ENCODE measurements at regions not wholly inside any gene's neighbourhood (a gene's known extent, or its start where the extent isn't known, plus 50 kb on each side); places are given as distances from the start of the nearest gene placed in this dataset.
"Not testable (repeated sequence)": the region's sequence is repeated elsewhere in the genome, so short reads cannot be mapped to it uniquely, and the experiment has no call there.

DNA sequence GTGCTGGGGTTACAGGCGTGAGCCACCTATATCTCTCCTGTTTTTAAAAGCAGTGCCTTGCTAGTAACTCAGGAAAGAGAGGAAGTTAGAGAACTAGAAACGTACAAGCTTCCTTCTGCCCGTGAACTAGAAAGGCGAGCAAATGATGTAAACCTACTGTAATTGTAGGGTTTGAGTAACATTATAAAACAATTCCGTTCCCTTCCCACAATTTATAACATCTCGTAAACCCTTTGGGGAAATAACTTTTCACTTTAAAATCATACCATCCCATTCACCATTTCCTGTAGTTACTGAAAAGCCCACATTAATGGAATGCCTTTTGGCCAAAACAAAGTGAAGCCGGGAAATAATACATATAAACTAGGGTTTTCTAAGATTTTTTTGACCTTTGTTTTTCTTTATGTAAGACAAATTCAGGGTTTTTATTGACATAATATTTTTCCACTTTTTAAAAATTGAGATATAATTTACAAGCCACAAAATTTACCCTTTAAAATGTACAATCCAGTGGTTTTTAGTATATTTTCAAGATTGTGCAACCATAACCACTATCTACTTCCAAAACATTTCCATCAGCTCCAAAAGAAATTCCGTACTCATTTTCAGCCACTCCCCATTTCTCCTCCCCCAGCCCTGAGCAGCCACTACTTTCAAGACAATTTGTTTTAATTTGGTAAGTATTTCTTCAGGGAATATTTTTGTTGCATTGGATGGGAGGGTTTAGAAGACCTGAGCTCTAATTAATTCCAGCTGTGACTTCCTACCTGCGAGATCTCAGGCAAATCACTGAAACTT, 175.1 kb upstream of the PDE10A start:
- Histone ChIP-seq H3K4me3 (no peak overlapping the region), H3K27ac (no peak overlapping the region)

DNA sequence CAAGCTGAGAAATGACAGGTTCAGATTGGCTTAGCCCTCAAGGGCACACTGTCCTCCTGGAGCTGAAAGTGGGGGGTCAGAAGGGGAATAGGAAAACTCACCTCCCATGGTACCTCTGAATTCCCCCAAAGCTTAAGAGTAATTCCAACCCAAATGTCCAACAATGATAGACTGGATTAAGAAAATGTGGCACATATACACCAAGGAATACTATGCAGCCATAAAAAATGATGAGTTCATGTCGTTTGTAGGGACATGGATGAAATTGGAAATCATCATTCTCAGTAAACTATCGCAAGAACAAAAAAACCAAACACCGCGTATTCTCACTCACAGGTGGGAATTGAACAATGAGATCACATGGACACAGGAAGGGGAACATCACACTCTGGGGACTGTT, 173.6 kb upstream of the PDE10A start:
- not testable (repeated sequence) for H3K4me3 ChIP-seq, H3K27ac ChIP-seq

DNA sequence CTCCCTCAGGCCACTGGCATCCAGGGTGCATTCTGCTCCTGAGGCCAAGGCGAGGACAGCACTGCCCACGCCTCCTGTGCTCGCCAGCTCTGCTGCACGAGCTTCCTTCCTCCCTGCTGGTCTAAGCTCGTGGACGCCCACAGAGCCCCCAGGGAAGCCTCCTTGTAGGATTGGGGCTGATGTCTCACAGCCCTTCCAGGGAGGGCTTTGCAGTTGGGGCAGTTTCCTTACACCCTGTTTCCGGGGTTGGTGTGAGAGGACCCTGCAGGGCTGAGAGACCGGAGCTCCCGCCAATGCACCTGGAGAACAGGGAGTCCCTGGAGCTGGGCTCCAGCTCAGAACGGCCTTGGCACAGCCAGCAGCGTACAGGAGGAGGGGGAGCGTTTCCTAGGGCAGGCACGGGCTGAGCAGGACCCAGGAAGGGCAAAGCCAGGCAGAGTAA, 172.4 kb upstream of the PDE10A start:
- no peak overlapping the region for H3K27ac ChIP-seq
- no peak overlapping the region for H3K4me3 ChIP-seq

DNA sequence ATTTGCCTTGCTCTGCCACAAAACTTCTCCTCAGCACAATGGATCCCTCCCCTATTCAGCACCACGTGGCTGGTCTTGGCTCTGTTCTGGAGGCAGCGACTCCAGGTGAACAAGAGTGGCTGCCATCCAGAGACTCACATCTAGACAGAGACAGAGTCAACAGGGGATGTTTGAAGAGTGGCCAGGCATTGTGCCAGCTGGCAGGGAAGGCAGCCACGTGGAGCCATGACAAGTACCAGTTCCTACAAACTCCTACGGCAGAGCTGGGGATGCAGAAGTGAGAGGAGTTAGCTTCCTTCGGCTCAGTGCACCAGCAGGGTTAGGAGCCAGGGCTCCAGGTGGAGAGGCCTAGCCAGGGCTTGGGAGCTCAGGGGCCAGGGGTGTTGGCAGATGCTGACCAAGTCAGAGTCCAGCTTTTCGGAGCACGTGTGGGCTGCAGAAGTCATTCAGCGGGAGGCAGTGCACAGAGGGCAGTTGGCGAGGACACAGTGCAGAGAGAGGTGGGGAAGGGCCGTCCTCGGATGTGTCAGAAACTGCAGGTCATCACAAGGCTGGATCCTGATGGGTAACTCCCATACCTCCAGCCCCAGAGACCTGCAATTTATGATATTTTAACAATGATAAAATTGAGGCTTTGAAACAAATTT, 171.7 kb upstream of the PDE10A start:
- Histone ChIP-seq H3K4me3 (no peak overlapping the region), H3K27ac (no peak overlapping the region)

DNA sequence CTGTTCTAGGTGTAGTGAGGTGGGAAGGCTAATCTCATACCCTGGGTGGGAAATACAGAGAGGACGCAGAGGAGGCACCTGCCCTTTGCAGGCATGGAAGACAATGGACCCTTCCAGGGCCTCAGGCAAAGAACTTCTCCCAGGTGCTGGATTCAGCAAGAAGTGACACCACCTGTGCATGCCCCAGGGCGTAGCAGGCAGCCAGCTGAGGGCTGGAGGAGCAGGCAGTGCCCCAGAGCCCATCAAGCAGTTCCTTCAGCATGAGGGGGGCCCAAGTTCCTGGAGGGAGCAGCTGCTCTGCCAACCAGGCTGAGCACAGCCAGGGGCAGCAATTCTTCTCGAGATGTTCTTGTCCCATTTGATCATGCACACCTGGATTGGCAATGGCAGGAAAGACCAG, 170.3 kb upstream of the PDE10A start:
- Histone ChIP-seq H3K4me3 (no peak overlapping the region), H3K27ac (no peak overlapping the region)

DNA sequence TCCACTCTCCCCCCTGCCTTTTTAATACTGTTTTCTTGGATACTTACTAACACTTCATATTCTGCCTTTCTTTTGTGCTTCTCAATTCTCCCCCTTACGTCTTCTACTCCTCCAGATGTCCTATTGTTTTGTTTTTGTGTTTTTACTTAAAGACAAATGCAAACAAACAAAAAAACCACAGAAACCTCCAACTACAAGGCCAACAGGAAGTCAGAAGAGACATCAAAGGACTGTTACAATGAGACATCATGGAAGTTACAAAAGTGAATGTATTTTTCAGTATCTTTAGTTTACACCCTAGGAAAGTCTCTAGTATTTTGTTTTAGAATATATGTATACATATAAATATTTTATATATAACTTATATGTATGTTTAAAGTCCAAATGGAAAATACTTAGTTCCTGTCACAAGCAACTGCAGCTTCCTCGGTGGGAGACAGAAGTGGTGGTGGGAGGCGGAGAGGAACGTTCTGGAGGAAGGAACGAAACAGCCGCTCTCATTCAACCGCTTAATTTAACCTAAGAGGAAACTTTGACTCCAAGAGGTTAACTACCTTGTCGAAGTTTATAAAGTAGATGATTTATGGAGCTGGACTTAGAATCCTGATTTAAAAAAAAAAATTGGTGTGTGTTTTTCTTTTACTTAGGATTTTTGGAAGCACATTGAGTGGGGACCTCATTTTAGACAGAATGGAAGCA, 168.9 kb upstream of the PDE10A start:
- no peak overlapping the region for H3K4me3 ChIP-seq
- no peak overlapping the region for H3K27ac ChIP-seq

DNA sequence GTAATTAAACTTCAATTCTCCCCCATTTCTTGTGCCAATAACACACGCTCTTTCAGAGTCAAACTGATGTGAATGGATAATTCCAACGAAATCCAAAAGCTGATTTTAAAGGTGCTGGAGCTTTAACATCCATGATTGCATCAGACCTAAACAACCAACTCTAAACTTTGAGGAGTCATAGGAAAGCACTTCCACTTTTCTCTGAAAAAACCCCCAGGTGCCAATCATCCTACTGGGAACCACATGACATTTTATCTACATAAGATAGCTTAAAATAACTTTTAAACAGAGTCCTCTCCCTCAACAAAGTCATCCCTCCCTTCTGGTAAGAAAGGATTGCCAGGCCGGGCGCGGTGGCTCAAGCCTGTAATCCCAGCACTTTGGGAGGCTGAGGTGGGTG, 167.7 kb upstream of the PDE10A start:
- Histone ChIP-seq H3K27ac (no peak overlapping the region), H3K4me3 (no peak overlapping the region)

DNA sequence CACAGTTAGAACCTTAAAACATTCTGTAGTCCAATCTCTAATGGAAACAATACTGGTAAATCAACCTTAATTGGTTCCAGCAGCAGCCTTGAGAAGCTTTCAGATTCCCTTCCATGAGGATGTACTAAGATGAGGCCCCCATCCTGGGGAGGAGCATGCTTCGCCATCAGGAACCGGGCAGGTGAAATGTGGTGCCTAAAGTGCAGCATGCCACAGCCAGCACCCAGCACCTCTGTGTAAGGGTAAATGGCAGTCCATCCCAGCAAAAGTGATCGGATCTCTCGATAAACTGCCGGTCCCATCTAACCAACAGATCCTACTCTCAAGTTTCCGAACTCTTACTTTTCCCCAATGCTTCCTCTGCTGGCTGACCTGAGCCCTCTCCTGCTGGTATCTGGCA, 166.3 kb upstream of the PDE10A start:
- H3K4me3 ChIP-seq = no peak overlapping the region
- no peak overlapping the region for H3K27ac ChIP-seq

DNA sequence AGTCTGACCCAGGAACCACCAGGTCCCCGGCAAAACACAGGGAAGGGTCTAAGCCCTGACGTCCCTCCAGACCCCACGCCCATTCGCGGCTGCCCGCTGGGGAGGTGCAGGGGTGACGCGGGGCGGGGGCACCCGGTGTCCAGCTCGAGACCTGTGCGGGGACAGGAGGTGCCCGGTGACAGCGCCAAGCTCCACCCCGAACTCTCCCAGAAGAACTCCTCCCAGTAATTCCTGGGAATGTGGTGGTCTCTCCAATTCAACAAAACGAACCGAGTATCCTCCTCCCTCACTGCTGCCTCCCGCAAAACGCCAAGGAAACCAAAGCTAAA, 164.1 kb upstream of the PDE10A start:
- no peak overlapping the region for H3K4me3 ChIP-seq
- H3K27ac ChIP-seq = no peak overlapping the region

DNA sequence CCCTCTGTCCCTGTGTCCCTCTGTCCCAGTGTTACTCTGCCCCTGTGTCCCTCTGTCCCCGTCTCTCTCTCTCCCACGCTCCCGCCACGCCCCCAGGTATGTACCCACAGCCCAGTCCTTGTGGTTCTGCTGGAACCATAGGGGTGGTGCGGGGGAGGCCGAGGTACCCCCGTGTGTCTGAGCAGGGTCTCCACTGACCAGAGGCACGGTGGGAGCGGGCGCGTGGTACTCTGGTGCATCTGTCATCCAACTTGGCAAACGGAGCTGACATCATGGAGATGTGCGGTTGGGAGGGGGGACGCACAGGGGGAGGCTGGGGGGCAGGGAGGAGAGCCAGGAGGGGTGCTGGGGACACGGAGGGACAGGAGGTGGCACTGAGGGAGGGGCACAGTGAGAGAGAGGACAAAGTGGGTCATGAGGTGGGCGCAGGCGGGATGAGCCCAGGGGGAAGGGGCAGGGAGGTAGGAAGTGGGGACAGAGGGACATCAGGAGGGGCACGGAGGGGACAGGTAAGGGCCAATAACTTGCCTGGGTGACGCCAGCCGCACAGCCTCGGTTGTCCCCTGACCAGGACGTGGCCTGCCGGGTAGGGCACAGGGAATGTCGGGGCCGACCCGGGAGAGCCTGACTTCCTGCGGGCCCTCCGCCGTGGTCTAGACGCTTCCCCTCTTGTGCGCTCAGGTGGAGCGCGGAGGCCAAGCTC, 163.6 kb upstream of the PDE10A start:
- no peak overlapping the region for H3K4me3 ChIP-seq

DNA sequence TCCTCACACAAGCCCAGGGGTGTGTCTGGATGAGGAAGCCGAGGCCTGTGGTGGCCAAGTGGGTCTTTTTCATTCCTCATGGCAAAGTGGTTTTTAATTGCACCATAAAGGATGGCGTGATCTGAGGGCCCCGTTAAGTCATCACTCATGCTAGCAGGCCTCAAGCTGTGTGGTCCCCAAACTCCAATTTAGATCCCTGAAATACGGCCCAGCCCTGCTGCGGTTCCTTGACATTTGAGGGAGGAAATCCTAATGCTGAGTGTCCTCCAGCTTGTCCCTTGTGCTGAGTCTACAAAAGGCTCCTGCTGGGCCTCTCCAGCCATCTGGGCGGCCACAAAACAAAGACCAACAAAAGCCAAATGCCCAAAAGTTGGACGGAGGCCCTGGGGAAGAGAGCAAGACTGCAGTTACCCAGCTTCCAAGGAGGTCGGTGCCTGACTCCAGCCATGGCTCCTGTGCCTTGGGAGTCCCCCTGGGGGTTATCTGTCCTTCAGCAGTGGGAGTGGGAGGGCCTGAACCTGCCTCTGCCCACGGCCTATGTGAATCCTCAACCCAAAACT, 162.3 kb upstream of the PDE10A start:
- Histone ChIP-seq H3K27ac (no peak overlapping the region), H3K4me3 (no peak overlapping the region)

More for the DNA sequence above, 163.6 kb upstream of the PDE10A start:
- H3K27ac ChIP-seq = no peak overlapping the region

DNA sequence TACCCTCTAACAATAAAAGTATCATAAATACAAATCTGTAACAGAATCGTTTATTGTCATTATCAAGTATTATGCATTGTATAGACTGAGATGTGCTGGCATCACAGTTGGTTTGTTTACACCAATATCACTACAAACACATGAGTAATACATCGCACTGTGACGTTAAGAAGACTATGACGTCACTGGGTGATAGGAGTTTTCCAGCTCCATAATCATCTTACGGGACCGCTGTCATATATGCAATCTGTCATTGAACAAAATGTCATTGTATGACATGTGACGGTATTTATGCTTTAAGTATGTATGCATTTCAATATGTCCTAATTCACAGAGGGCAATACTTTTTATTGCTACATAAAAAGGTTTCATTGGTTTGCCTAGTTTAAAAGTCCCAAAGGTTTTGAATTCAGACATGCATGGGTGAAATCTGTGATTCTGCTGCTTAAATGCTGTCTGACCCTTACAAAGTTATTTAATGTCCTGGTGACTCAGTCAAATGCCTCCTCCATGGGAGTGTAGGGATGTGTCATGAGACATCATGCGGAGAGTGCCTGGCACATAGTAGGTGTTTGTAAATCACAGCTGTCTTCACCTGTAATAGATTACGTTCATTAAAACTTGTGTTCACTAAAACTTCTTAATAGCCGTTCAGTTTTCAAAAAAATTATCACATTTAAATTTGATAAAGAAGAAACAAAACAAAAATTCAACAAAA, 160.7 kb upstream of the PDE10A start:
- no peak overlapping the region for H3K27ac ChIP-seq
- no peak overlapping the region for H3K4me3 ChIP-seq

DNA sequence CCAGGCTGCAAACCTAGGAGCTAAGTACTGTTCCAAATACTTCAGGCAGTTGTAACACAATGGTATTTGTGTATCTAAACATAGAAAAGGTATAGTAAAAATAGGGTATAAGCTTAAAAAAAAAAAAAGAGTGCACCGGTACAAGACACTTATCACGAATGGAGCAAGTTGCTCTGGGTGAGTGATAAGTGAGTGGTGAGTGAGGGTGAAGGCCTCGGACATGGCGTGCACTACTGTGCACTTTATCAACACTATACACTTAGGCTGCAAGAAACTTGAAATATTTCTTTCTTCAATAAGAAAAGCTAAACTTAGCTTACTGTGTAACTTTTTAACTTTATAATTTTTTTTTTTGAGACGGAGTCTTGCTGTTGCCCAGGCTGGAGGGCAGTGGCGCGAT, 159.5 kb upstream of the PDE10A start:
- Histone ChIP-seq H3K4me3 (no peak overlapping the region), H3K27ac (no peak overlapping the region)

DNA sequence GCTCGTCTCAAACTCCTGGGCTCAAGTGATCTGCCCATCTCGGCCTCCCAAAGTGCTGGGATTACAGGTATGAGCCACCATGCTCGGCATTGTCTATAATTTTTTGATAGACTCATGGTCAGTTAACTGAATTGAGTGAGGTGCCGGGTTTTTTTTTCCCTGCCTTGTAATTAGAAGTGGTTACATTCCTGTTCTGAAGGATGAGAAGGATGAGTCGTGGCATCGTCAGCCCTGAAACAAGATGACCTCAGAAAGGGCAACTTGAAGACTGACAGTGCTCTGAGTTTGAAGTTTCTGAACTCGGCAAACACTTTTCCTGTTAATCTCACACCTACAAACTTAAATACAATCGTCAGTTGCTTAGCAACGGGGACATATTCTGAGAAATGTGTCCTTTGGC, 158.7 kb upstream of the PDE10A start:
- H3K4me3 ChIP-seq = no peak overlapping the region
- H3K27ac ChIP-seq = no peak overlapping the region

DNA sequence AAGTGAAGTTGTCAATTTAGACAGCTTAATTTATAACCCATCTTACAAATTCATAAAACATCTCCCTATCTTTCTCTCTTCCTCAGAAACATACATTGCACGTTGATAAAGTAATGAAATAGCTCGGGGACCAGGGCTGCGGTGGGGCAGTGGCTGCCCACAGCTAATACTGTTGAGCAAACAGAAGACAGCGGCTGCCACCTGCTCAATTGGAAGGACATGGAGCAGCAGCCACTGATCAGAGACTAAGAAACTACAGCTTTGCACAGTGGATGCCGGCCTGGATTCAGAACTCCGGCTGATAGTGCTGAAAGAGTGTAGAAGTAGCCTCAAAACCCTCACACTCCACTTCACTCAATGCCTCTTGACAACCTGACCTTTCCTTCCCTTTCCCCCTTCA, 157.9 kb upstream of the PDE10A start:
- Histone ChIP-seq H3K27ac (no peak overlapping the region), H3K4me3 (no peak overlapping the region)

DNA sequence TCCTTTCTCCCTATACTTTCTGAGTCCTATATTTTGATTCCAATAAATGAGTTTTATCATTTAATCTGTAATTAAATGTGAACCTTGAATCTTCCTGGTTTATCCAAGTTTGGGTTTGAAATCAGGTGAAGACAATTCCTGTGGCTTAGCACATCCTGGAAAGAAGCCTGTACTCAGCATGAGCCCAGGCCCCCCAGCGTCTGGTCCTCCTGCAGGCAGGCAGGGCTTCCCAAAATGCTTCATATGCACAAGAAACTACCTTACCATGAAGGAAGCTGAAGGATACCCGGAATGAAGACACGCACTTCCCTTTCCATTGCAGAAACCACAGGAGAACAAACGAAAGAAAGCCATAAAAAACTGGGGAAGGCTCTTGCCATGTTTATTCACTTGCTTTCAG, 157.4 kb upstream of the PDE10A start:
- no peak overlapping the region for H3K4me3 ChIP-seq

DNA sequence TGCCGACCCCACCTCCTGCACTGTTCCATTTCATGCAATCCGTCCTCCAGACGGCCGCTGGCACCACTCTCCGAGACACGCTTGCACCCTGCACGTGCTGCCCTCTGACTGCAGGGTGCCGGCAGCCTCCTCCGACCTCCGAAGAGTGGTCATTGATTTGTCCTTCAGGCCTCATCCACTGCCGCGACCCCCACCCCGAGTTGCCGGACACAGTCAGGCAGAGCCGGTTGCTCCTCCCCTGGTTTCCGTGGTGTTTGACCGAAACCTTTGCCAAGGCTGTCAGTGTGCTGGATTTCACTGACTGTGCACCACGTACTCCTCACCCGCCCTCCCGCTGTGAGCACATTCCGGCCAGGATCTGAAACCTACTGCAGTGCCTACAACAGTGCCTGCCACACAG, 156.4 kb upstream of the PDE10A start:
- Histone ChIP-seq H3K4me3 (no peak overlapping the region), H3K27ac (no peak overlapping the region)

More for the DNA sequence above, 157.4 kb upstream of the PDE10A start:
- H3K27ac ChIP-seq = no peak overlapping the region

DNA sequence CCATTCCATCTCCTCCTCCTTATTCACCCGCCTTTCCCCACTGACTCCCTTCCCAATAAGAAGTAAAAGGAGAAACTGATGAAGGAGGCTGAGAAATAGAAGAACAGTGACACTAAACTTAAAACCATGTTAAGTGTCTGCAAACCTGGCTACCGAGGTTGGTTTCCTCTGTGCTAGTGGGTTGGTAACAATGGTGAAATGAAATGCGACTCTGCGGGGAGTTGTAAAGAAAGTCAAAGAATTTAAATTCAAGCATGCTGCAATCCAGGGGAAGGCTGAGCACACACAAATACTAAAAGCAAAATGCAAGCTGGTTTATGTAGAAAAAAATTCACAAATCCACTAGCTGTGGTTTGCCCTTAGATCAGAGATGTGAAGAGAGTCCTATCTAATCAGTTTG, 155.2 kb upstream of the PDE10A start:
- H3K4me3 ChIP-seq = no peak overlapping the region
- H3K27ac ChIP-seq = no peak overlapping the region

DNA sequence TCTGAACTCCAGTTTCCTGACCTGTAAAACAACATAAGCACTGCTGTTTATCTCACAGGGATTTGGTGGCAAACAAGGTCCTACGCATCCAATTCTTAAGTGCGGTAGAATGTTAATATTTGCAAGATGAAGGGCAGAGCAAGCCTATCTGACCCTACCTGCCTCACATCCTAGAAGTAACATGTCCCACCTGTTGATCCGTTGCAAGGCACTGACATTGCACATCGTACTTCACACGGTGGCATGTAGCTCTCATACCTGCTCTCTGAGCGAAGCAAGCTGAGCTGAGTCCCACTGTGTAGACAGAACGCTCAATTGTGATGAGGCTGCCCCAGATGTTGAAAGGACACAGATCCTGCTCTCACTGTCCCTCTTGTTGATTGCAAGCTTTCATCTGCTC, 154.7 kb upstream of the PDE10A start:
- H3K27ac ChIP-seq = no peak overlapping the region
- H3K4me3 ChIP-seq = no peak overlapping the region

DNA sequence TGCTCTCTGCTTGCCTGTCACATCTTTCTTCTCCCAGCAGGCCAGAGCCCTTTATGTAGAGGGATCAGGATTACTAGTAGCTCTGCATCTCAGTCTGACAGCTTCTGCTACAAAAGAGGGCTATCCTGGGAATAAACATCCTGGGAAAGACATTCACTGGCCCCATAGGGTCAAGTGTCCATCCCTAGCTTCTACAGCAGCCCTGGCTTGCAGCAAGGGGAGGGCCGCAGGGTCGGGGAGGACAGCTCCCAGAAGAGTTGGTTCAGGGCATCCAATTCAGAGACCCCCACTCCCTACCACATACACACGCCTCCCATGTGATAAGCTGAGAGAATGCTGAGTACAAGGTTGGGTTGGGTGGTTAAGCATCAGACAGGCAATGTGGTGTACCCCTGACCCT, 154.1 kb upstream of the PDE10A start:
- Histone ChIP-seq H3K4me3 (no peak overlapping the region), H3K27ac (no peak overlapping the region)
